ENCODE measurements at regions not wholly inside any gene's neighbourhood (a gene's known extent, or its start where the extent isn't known, plus 50 kb on each side); places are given as distances from the start of the nearest gene placed in this dataset.

GRCh38 chrX:96568071-96568470 lies 116.6 kb upstream of the DIAPH2 start:
- in situ Hi-C loops (cut with MboI) (no loop called here), intact Hi-C loops (cut with micrococcal nuclease; ENCODE audit: unreplicated experiment) (no loop called here)
- ATAC-seq (no peak), FAIRE-seq (no peak), DNase-seq (ENCODE audit: low read depth, low spot score) (no peak)
- H3K27me3 ChIP-seq (replicated peaks in 1 of 2; ENCODE audit: control insufficient read depth in 2 of 2, insufficient read depth in 2 of 2, low read length in 1 of 2) = no peaks in the 10 kb centered on the region
- no peak overlapping the region for H2AFZ ChIP-seq (ENCODE audit: control insufficient read depth, low read depth, low read length)
- H3K79me2 ChIP-seq (ENCODE audit: control insufficient read depth, insufficient read depth, low read length) = no peaks in the 10 kb centered on the region
- H3K4me1 ChIP-seq (ENCODE audit: control insufficient read depth, insufficient read depth, low read length) = no peaks in the 10 kb centered on the region
- no peak overlapping the region for H3K9ac ChIP-seq (ENCODE audit: control insufficient read depth, insufficient read depth, low read length)
- ChIA-PET POLR2A (no interaction called here), CTCF (no interaction called here), RAD21 (ENCODE audit: unreplicated experiment) (no interaction called here), SMC1A (ENCODE audit: uncharacterized antibody, unreplicated experiment) (interaction anchor here (0.6 kb wide), 1 partner anchor 17 kb away, joined by 4 read pairs; no protein-coding TSS in a partner anchor)
- 26% methylated on average over 3 of the region's 3 CpGs for WGBS (ENCODE audit: insufficient coverage, insufficient replicate concordance, low lambda C conversion rate, missing lambda C conversion rate)
- BruUV-seq (replicated peaks) = no TSS peak
- no peak overlapping the region for H3K4me3 ChIP-seq
- H3K27ac ChIP-seq (ENCODE audit: control insufficient read depth, insufficient read depth) = no peak overlapping the region
- H3K36me3 ChIP-seq (ENCODE audit: control insufficient read depth in 2 of 2, insufficient read depth in 2 of 2, low read length in 1 of 2) = no peaks in the 10 kb centered on the region
- TF ChIP-seq MYC (IDR thresholded peaks at IDR 0.05; ENCODE audit: insufficient read depth, insufficient read length, insufficient replicate concordance, low read length, severe bottlenecking) = no peak
- no peak for TF ChIP-seq ZNF24 (IDR thresholded peaks at IDR 0.05)
- TF ChIP-seq ATF3 (IDR thresholded peaks at IDR 0.05; ENCODE audit: borderline replicate concordance, extremely low read depth, low read depth, low read length) = no peak
- no peak for TF ChIP-seq USF2 (IDR thresholded peaks at IDR 0.05; ENCODE audit: borderline replicate concordance, low read depth, low read length)
- H3K4me2 ChIP-seq (ENCODE audit: control insufficient read depth, insufficient read depth) = no peak overlapping the region
- no peaks in the 10 kb centered on the region for H3K9me3 ChIP-seq (replicated peaks; ENCODE audit: control insufficient read depth, insufficient read depth, low read length)
- no peaks in the 10 kb centered on the region for H4K20me1 ChIP-seq (ENCODE audit: control insufficient read depth, insufficient read depth)

GRCh38 chrX:96569034-96569433 lies 115.6 kb upstream of the DIAPH2 start:
- H3K27me3 ChIP-seq (replicated peaks in 1 of 2; ENCODE audit: control insufficient read depth in 2 of 2, insufficient read depth in 2 of 2, low read length in 1 of 2) = no peaks in the 10 kb centered on the region
- intact Hi-C loops (cut with micrococcal nuclease; ENCODE audit: unreplicated experiment) (no loop called here), in situ Hi-C loops (cut with MboI) (no loop called here)
- no peaks in the 10 kb centered on the region for H3K36me3 ChIP-seq (ENCODE audit: control insufficient read depth in 2 of 2, insufficient read depth in 2 of 2, low read length in 1 of 2)
- no peaks in the 10 kb centered on the region for H3K9me3 ChIP-seq (replicated peaks; ENCODE audit: control insufficient read depth, insufficient read depth, low read length)
- no peaks in the 10 kb centered on the region for H3K79me2 ChIP-seq (ENCODE audit: control insufficient read depth, insufficient read depth, low read length)
- FAIRE-seq (no peak), ATAC-seq (no peak), DNase-seq (ENCODE audit: low read depth, low spot score) (no peak)
- H2AFZ ChIP-seq (ENCODE audit: control insufficient read depth, low read depth, low read length) = no peak overlapping the region
- H3K9ac ChIP-seq (ENCODE audit: control insufficient read depth, insufficient read depth, low read length) = no peak overlapping the region
- H3K27ac ChIP-seq (ENCODE audit: control insufficient read depth, insufficient read depth) = no peak overlapping the region
- no peak overlapping the region for H3K4me2 ChIP-seq (ENCODE audit: control insufficient read depth, insufficient read depth)
- SMC1A ChIA-PET (ENCODE audit: uncharacterized antibody, unreplicated experiment) = no interaction called here
- RAD21 ChIA-PET (ENCODE audit: unreplicated experiment) = no interaction called here
- no peak for TF ChIP-seq MYB (IDR thresholded peaks at IDR 0.05; ENCODE audit: borderline replicate concordance, low read depth, low read length)
- no peak for TF ChIP-seq ZNF384 (IDR thresholded peaks at IDR 0.05; ENCODE audit: borderline replicate concordance, low read depth, low read length)
- TF ChIP-seq HSF1 (IDR thresholded peaks at IDR 0.05; ENCODE audit: low read depth, low read length) = no peak
- no peak for TF ChIP-seq BCL11A (IDR thresholded peaks at IDR 0.05; ENCODE audit: low read depth, low read length)
- no peak for TF ChIP-seq RAD21 (IDR thresholded peaks at IDR 0.05; ENCODE audit: insufficient read depth, low read depth, low read length)
- TF ChIP-seq CTCF (IDR thresholded peaks at IDR 0.05 in 2 of 3, conservative IDR thresholded peaks at IDR 0.05 in 1 of 3; ENCODE audit: control insufficient read depth in 2 of 3, extremely low read depth in 1 of 3, insufficient read depth in 1 of 3, low read depth in 3 of 3, low read length in 3 of 3) = no peak
- no peak for TF ChIP-seq ZNF24 (IDR thresholded peaks at IDR 0.05)
- 41% methylated on average over 3 of the region's 3 CpGs for WGBS (ENCODE audit: insufficient coverage, insufficient replicate concordance, low lambda C conversion rate, missing lambda C conversion rate)
- no peaks in the 10 kb centered on the region for H4K20me1 ChIP-seq (ENCODE audit: control insufficient read depth, insufficient read depth)
- no peak overlapping the region for H3K4me3 ChIP-seq
- CTCF ChIA-PET = no interaction called here
- BruUV-seq (replicated peaks) = no TSS peak
- H3K4me1 ChIP-seq (ENCODE audit: control insufficient read depth, insufficient read depth, low read length) = no peaks in the 10 kb centered on the region
- POLR2A ChIA-PET = no interaction called here

All from GM12878 (cell line).